OCI-LY7 (cell line): ENCODE measurements at regions not wholly inside any gene's neighbourhood (a gene's known extent, or its start where the extent isn't known, plus 50 kb on each side); places are given as distances from the start of the nearest gene placed in this dataset.

Source experiments
- CTCF ChIP-seq: fragments of 200-600 bp; sonication (generic); conservative IDR thresholded peaks from 2 replicates; pipeline ENCODE4 v1.5.1; 2014; ENCODE audit warnings: mild to moderate bottlenecking, antibody characterized with exemption, low read length, moderate library complexity, mixed read lengths
- EZH2phosphoT487 ChIP-seq: fragments of 200-600 bp; sonication (generic); IDR thresholded peaks from 2 replicates; pipeline ENCODE4 v1.6.1; 2018; ENCODE audit warnings: low read depth, borderline replicate concordance, mild to moderate bottlenecking, mixed run types, antibody characterized with exemption, low read length, moderate library complexity, mixed read lengths

GRCh38 chr4:148868191-148868590 lies 426.0 kb upstream of the NR3C2 start:
- no peak for TF ChIP-seq EZH2phosphoT487
- no peak for TF ChIP-seq CTCF
